Hematopoietic multipotent progenitor cell treated with erythropoietin and hydrocortisone succinate and interleukin-3 and kit ligand, for 15 days (in vitro differentiated cells): ENCODE measurements at regions not wholly inside any gene's neighbourhood (a gene's known extent, or its start where the extent isn't known, plus 50 kb on each side); places are given as distances from the start of the nearest gene placed in this dataset.

Source experiments
- DNase-seq: peaks from one replicate; pipeline ENCODE4 v3.0.0-alpha.2; 2015; ENCODE audit warnings: low spot score

GRCh38 chr14:26395726-26396125 is 202.1 kb downstream of the NOVA1 start:
- DNase-seq = no peak

GRCh38 chr14:26394150-26394810 is 203.6 kb downstream of the NOVA1 start:
- DNase-seq = no peak

- DNase-seq = no peak
Observed at GRCh38 chr14:26392498-26392897, 205.3 kb downstream of the NOVA1 start.

GRCh38 chr14:26389646-26390508 is 208.0 kb downstream of the NOVA1 start:
- no peak for DNase-seq

- DNase-seq = no peak
Observed at GRCh38 chr14:26385310-26385709, 212.5 kb downstream of the NOVA1 start.

GRCh38 chr14:26382901-26383685 is 214.7 kb downstream of the NOVA1 start:
- no peak for DNase-seq

GRCh38 chr14:26381405-26381804 is 216.4 kb downstream of the NOVA1 start:
- no peak for DNase-seq

GRCh38 chr14:26380637-26381036 is 217.2 kb downstream of the NOVA1 start:
- no peak for DNase-seq

GRCh38 chr14:26379951-26380350 is 217.9 kb downstream of the NOVA1 start:
- no peak for DNase-seq

GRCh38 chr14:26377150-26377549 is 220.7 kb downstream of the NOVA1 start:
- no peak for DNase-seq

GRCh38 chr14:26370115-26370514 is 227.7 kb downstream of the NOVA1 start:
- DNase-seq = no peak

GRCh38 chr14:26363689-26364088 is 234.1 kb downstream of the NOVA1 start:
- no peak for DNase-seq

- no peak for DNase-seq
Observed at GRCh38 chr14:26344596-26344995, 253.2 kb downstream of the NOVA1 start.

GRCh38 chr14:26339381-26339780 is 258.5 kb downstream of the NOVA1 start:
- DNase-seq = no peak

- DNase-seq = no peak
Observed at GRCh38 chr14:26338231-26338630, 259.6 kb downstream of the NOVA1 start.

- DNase-seq = no peak
Observed at GRCh38 chr14:26334288-26334687, 263.5 kb downstream of the NOVA1 start.

GRCh38 chr14:26332966-26333365 is 264.9 kb downstream of the NOVA1 start:
- no peak for DNase-seq

- DNase-seq = no peak
Observed at GRCh38 chr14:26330982-26331381, 266.9 kb downstream of the NOVA1 start.

GRCh38 chr14:26328791-26329190 is 269.0 kb downstream of the NOVA1 start:
- DNase-seq = no peak

GRCh38 chr14:26323869-26324268 is 274.0 kb downstream of the NOVA1 start:
- no peak for DNase-seq

GRCh38 chr14:26320886-26321285 is 276.9 kb downstream of the NOVA1 start:
- no peak for DNase-seq

GRCh38 chr14:26319139-26319864 is 278.5 kb downstream of the NOVA1 start:
- no peak for DNase-seq
